Ovary (tissue), 7 donors: ENCODE measurements at regions not wholly inside any gene's neighbourhood (a gene's known extent, or its start where the extent isn't known, plus 50 kb on each side); places are given as distances from the start of the nearest gene placed in this dataset.

Experiments used
- DNase-seq, 5 donors: peaks; one replicate each; pipeline ENCODE4 v3.0.0-alpha.2; 2019 to 2020
- H3K27ac ChIP-seq, 2 donors: fragments of 200-600 bp; one replicate each; pipeline versions ENCODE4 v1.5.1 to v1.8.0; 2019 to 2022
- H3K27me3 ChIP-seq: fragments of 200-600 bp; one replicate; pipeline ENCODE4 v1.8.0; 2022
- H3K36me3 ChIP-seq: fragments of 200-600 bp; sonication (generic); one replicate; pipeline ENCODE4 v1.5.1; 2019
- H3K4me1 ChIP-seq: one replicate; pipeline ENCODE4 v1.8.1; 2013; ENCODE audit warnings: mild to moderate bottlenecking, moderate library complexity; ENCODE audit not compliant: insufficient read depth
- H3K4me3 ChIP-seq: fragments of 200-600 bp; sonication (generic); one replicate; pipeline ENCODE4 v1.5.1; 2017
- H3K9me3 ChIP-seq, 2 donors: fragments of 200-600 bp in 1 of 2; sonication (generic) in 1 of 2; one replicate each; pipeline versions ENCODE4 v1.5.1 to v1.8.1; 2013 to 2019; ENCODE audit warnings: mild to moderate bottlenecking in 1 of 2, moderate library complexity in 1 of 2
- CTCF ChIP-seq, 3 donors: fragments of 450-650 bp in 2 of 3; fragments of 200-600 bp in 1 of 3; IDR thresholded peaks; one replicate each; pipeline versions ENCODE4 v1.5.1 to v1.8.0; 2016 to 2022; ENCODE audit warnings: antibody characterized with exemption in 3 of 3, mild to moderate bottlenecking in 1 of 3
- EP300 ChIP-seq: sonication (generic); formaldehyde crosslinking; IDR thresholded peaks from one replicate; pipeline ENCODE4 v1.6.1; 2017; ENCODE audit warnings: antibody characterized with exemption
- POLR2A ChIP-seq: fragments of 450-650 bp; IDR thresholded peaks from one replicate; pipeline ENCODE4 v1.6.1; 2017; ENCODE audit warnings: antibody characterized with exemption, mild to moderate bottlenecking, moderate library complexity
- WGBS, 3 donors: extraction: QIAGEN DNeasy Blood & Tissue Kit in 1 of 3; methylation state at CpG; one replicate each; pipeline versions ENCODE4 v1.1.5 to v1.1.7; 2013 to 2017; 5-methylcytosine and 5-hydroxymethylcytosine counted together
- intact Hi-C, 4 donors: fragments of 100-400 bp; cut with DNase I; formaldehyde crosslinking; loops; one replicate each; pipeline versions ENCODE4 v1.11.0 to v1.15.1; 2022 to 2023
- donor health status: DM: no; HTN: no; CAD: no; lungs with moderate emphysema.
- donor health status: DM: no; HTN: no; CAD: no.
- donor health status: Bipolar disorder and iron deficiency.
- donor health status: DM: no; HTN: no; CAD: no.
- donor health status: DM: yes; HTN: yes; CAD: no.

GRCh38 chr9:18020121-18020745, 441.4 kb downstream of the SH3GL2 start:
- intact Hi-C loops: no loop called here
- no peak overlapping the region for H3K27ac ChIP-seq
- 75 to 82% (median 75%) methylated on average over 6 of the region's 6 CpGs for WGBS, 3 donors
- H3K27me3 ChIP-seq: no peaks in the 10 kb centered on the region
- H3K4me1 ChIP-seq: no peaks in the 10 kb centered on the region
- no peaks in the 10 kb centered on the region for H3K9me3 ChIP-seq
- TF ChIP-seq CTCF (IDR thresholded peaks at IDR 0.05) (no peak), POLR2A (no peak), EP300 (no peak)
- no peak overlapping the region for H3K4me3 ChIP-seq
- no peaks in the 10 kb centered on the region for H3K36me3 ChIP-seq
- DNase-seq: no peak

GRCh38 chr9:18022642-18023041, 443.8 kb downstream of the SH3GL2 start:
- DNase-seq: no peak
- TF ChIP-seq POLR2A (no peak), CTCF (IDR thresholded peaks at IDR 0.05) (no peak), EP300 (no peak)
- no peaks in the 10 kb centered on the region for H3K4me1 ChIP-seq
- H3K27me3 ChIP-seq: no peaks in the 10 kb centered on the region
- no peak overlapping the region for H3K4me3 ChIP-seq
- H3K27ac ChIP-seq: no peak overlapping the region
- intact Hi-C loops: no loop called here
- no peaks in the 10 kb centered on the region for H3K9me3 ChIP-seq
- no peaks in the 10 kb centered on the region for H3K36me3 ChIP-seq
- WGBS, 3 donors: 94 to 98% (median 96%) methylated on average over 2 of the region's 2 CpGs

GRCh38 chr9:18023332-18023731, 444.5 kb downstream of the SH3GL2 start:
- WGBS, 3 donors: 36 to 45% (median 43%) methylated on average over 3 of the region's 3 CpGs
- no peak for DNase-seq
- no peaks in the 10 kb centered on the region for H3K27me3 ChIP-seq
- intact Hi-C loops: no loop called here
- no peaks in the 10 kb centered on the region for H3K4me1 ChIP-seq
- no peaks in the 10 kb centered on the region for H3K36me3 ChIP-seq
- H3K4me3 ChIP-seq: no peak overlapping the region
- H3K27ac ChIP-seq: no peak overlapping the region
- no peak for TF ChIP-seq EP300
- no peak for TF ChIP-seq POLR2A
- TF ChIP-seq CTCF (IDR thresholded peaks at IDR 0.05): no peak
- no peaks in the 10 kb centered on the region for H3K9me3 ChIP-seq

- intact Hi-C loops: no loop called here
- H3K36me3 ChIP-seq: no peaks in the 10 kb centered on the region
- no peak overlapping the region for H3K4me3 ChIP-seq
- TF ChIP-seq POLR2A (no peak), CTCF (IDR thresholded peaks at IDR 0.05) (no peak), EP300 (no peak)
- DNase-seq: no peak
- H3K9me3 ChIP-seq: no peaks in the 10 kb centered on the region
- WGBS, 3 donors: 86 to 96% (median 88%) methylated on average over 4 of the region's 4 CpGs
- H3K27me3 ChIP-seq: no peaks in the 10 kb centered on the region
- H3K27ac ChIP-seq: no peak overlapping the region
- no peaks in the 10 kb centered on the region for H3K4me1 ChIP-seq
Observed at GRCh38 chr9:18032636-18033035, 441.3 kb upstream of the ADAMTSL1 start.
